GM12873 (cell line): ENCODE measurements at regions not wholly inside any gene's neighbourhood (a gene's known extent, or its start where the extent isn't known, plus 50 kb on each side); places are given as distances from the start of the nearest gene placed in this dataset.

Experiments
- TF ChIP-seq, protein P1 (sequence below): IDR thresholded peaks from 2 replicates; pipeline ENCODE4 v1.5.1; 2012; ENCODE audit warnings: low read depth, mild to moderate bottlenecking, moderate library complexity, low read length, control low read depth; ENCODE audit not compliant: insufficient read depth; ENCODE audit errors: missing control alignments

DNA sequence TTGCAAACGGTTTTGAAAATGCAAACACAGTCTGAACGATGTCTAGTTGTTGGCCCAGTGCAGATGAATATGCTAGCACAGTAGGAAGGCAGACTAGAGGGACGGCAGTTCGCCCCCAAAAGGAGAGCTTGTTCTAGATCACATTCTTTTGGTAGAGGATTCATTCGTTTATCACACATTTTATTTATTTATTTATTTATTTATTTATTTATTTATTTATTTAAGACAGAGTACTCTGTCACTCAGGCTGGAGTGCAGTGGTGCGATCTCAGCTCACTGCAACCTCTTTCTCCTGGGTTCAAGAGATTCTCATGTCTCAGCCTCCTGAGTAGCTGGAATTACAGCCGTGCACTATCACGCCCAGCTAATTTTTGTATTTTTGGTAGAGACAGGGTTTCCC lies 59.4 kb upstream of the ZPBP start:
- TF ChIP-seq, protein P1, sequence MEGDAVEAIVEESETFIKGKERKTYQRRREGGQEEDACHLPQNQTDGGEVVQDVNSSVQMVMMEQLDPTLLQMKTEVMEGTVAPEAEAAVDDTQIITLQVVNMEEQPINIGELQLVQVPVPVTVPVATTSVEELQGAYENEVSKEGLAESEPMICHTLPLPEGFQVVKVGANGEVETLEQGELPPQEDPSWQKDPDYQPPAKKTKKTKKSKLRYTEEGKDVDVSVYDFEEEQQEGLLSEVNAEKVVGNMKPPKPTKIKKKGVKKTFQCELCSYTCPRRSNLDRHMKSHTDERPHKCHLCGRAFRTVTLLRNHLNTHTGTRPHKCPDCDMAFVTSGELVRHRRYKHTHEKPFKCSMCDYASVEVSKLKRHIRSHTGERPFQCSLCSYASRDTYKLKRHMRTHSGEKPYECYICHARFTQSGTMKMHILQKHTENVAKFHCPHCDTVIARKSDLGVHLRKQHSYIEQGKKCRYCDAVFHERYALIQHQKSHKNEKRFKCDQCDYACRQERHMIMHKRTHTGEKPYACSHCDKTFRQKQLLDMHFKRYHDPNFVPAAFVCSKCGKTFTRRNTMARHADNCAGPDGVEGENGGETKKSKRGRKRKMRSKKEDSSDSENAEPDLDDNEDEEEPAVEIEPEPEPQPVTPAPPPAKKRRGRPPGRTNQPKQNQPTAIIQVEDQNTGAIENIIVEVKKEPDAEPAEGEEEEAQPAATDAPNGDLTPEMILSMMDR = no peak

DNA sequence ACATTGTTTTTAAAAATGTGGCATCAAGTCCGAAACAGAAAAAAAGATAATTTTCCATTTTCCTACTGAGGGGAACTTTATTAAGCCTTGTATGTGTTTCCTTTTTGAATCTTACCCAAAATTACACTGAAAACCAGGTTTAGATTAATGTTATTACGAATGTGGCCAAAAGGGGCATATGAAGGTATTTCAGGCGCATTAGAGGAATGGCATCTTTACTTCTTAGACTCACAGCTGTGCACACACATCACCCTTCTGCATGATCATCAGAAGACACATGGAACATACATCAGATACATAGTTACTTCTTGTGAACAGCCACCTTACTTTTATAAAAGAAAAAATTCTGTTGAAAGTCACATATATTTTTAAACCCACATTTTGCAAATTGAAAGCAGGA lies 58.6 kb upstream of the ZPBP start:
- TF ChIP-seq, protein P1 = no peak

DNA sequence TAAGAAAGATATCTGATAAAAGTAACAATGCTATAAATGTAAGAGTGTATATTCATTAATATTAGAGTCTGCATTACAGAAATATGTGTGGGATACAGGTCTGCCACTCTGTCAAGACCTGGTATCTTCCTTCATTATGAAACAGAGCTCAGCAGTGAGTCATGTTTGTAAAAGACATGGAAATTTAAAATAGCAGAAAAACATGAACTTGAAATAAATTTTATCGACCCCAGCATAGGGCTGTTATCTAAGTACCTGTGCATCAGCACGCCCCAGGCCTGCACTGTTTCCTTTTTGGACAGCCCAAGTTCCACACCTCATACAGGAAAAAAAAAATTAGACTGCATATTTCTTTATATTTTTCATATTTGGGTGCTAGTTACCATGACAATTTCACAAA lies 58.0 kb upstream of the ZPBP start:
- TF ChIP-seq, protein P1 = no peak

DNA sequence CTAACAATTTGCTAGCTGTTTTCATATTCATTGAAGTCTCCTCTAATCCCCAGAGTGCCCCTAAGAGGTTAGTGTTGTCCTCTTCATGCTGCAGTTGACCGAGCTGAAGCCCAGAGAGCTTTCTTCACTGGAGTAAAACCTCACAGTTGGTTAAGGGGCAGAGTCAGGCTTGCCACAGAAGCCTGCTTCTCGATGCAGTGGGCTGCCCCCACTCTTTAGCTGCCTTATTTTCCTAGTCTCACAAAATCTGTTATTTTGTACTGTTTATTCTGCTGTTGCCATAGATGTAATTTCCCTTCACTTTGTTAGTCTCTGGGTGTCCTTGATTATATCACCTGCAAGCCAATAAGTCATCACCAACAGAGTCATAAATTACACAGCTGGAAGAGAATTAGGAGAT lies 56.3 kb upstream of the ZPBP start:
- TF ChIP-seq, protein P1 = no peak

DNA sequence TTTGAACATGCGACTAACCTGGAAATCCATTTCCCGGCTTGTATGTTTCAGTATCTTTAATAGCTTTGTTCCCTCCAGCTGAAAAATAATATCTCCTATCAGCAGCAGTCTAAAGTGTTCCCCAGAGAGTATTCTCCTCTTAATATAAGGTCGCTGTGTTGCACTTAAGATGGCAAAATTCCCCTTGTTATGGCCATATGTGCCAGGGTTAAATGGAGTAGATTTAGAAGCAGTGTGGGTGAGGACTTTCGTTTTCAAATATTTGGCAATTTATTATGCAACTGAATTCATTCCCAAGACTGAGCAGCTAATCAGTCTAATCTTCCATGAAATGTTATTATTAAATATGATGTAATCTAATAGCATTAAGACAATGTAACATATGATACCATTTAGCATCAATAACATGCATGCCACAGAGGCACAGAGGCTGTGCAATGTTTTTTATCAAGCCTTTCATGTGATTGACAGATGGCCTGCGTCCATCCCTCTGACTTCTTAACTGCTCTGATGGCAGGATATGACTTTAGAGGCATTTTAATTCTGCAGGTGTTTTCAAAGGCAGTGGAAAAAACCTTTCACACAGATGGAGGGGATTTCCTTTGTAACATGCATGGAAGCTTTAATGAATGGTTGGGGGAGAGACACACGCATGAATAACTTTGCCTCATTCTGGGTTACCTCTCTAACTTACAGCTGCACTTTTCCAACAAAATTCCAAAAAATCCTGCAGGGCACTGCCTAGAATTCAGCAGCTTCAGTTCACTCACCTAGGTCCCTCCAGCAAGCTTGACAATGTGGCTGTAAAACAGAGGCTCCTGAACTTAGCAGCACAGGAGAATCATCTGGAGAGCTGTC lies 55.1 kb upstream of the ZPBP start:
- TF ChIP-seq, protein P1 = no peak

DNA sequence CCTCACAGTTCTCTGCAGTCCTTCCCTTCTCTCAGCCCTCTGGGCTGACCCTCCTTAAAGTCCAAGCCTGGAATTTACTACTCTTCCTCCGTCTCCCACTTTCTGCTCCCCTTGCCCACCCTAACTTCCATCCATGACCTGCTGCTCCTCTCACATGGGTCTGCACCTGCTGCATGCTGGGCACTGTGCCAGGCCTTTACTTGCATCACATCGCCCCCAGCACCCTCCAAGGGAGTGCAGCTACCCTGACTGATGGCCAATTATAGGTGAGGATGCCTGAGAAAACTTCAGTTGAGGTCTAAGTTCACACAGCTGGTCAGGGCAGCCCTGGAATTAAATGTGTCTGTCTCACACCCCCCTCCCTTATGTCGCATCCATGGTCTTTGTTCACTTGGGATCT lies 53.6 kb upstream of the ZPBP start:
- TF ChIP-seq, protein P1 = no peak

DNA sequence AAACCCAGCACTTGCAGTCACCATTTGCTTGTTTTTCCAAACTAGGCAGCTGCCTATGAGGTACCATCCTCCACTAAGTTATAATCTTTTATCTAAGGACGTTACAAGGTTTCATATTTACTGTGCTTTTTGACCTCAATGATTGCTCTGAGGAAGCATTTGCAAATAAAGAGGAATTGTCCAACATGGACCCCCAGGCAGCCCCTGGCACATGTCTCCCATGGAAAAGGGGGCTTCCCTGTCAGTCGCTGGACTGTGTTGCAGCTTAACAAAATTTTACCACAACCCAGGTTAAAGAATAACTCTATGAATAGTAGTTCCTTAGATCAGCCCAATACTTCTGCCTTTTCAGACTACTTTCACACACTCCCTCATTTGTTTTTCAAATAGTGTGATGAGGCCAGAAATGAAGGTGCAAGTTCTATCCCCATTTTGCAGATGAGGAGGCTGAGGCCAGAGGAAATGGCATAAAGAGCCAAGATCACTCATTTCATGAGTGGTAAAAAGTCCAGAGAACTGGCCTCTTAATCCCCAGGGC lies 52.8 kb upstream of the ZPBP start:
- TF ChIP-seq, protein P1 = no peak
